ENCODE measurements at regions not wholly inside any gene's neighbourhood (a gene's known extent, or its start where the extent isn't known, plus 50 kb on each side); places are given as distances from the start of the nearest gene placed in this dataset.
A peak's percentile ranks its signal among the peaks of the same experiment; 100 is the strongest.

DNA sequence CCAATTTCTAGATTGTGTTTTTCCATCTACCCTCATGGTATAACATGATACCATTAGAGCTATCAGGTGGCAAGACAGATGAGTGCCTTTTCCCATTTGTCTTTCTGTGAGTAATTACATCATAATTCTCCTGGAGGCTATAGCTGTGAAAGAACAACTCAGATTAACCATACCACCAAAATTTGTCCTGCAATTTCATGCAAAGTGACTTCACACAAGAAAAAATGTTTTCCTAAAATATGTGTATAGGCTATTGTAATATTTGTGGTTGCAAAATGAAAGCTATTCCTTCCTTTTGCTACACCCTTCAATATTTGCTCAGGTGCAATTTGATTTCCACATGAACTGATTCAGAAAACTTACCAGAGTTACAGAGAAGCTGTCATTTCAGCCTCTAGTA lies 547.7 kb upstream of the ID4 start:
- intact Hi-C loops (cut with DNase I, micrococcal nuclease), result no loop called here
- ATAC-seq, result no peak
- no peak for DNase-seq
- Histone ChIP-seq H3K36me3 (ENCODE audit: low read depth) (no peaks in the 10 kb centered on the region), H3K9me3 (no peaks in the 10 kb centered on the region), H3K4me3 (no peak overlapping the region), H3K4me1 (ENCODE audit: low read depth) (peaks cover 5% of the 10 kb centered on the region)
- TF ChIP-seq, protein P1, sequence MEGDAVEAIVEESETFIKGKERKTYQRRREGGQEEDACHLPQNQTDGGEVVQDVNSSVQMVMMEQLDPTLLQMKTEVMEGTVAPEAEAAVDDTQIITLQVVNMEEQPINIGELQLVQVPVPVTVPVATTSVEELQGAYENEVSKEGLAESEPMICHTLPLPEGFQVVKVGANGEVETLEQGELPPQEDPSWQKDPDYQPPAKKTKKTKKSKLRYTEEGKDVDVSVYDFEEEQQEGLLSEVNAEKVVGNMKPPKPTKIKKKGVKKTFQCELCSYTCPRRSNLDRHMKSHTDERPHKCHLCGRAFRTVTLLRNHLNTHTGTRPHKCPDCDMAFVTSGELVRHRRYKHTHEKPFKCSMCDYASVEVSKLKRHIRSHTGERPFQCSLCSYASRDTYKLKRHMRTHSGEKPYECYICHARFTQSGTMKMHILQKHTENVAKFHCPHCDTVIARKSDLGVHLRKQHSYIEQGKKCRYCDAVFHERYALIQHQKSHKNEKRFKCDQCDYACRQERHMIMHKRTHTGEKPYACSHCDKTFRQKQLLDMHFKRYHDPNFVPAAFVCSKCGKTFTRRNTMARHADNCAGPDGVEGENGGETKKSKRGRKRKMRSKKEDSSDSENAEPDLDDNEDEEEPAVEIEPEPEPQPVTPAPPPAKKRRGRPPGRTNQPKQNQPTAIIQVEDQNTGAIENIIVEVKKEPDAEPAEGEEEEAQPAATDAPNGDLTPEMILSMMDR (IDR thresholded peaks at IDR 0.05), result no peak

DNA sequence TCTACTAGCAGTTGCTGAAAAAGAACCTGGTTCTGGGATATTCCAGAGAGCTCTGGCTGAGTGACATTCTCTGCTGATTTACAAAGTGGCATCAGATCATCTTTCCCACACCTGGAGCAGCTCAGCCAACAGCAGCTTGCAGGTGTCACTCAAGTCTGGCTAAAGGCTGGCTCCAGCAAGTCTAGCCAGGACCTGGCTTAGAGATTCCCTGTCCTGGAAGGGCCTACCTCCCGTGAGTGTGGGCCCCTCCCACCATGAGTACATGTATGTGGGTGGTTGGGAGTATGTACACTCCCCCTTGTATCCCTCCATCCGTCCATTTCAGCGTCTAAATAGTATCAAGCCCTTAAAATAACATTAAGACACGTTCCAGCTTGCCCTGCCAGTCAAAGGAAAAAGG lies 539.3 kb upstream of the ID4 start:
- TF ChIP-seq, protein P1 (IDR thresholded peaks at IDR 0.05), result no peak
- Histone ChIP-seq H3K9me3 (no peaks in the 10 kb centered on the region), H3K4me3 (no peak overlapping the region), H3K4me1 (ENCODE audit: low read depth) (no peaks in the 10 kb centered on the region), H3K36me3 (ENCODE audit: low read depth) (no peaks in the 10 kb centered on the region)
- no peak for DNase-seq
- ATAC-seq, result no peak
- intact Hi-C loops (cut with DNase I, micrococcal nuclease), result no loop called here

DNA sequence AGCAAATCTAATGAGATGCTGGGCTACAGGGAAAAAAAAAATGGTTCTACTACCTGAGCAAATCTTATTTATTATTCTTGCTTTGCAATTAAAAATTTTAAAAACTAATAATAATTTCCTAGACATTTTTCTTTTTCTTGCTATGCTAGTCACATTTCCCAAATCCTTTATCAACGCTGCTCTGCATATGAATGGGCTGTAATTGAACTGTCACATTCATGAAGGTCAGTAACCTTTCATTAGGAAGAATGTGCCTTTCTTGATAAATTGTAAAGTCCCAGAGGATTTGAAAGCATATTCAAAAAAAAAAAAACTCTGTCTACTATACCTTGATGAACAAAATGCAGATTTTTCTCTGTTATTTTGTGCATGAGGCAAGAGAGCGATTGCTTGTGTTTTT lies 538.7 kb upstream of the ID4 start:
- intact Hi-C loops (cut with DNase I, micrococcal nuclease), result no loop called here
- Histone ChIP-seq H3K36me3 (ENCODE audit: low read depth) (no peaks in the 10 kb centered on the region), H3K4me3 (no peak overlapping the region), H3K4me1 (ENCODE audit: low read depth) (no peaks in the 10 kb centered on the region), H3K9me3 (no peaks in the 10 kb centered on the region)
- DNase-seq, result no peak
- ATAC-seq, result no peak
- TF ChIP-seq, protein P1 (IDR thresholded peaks at IDR 0.05), result no peak

DNA sequence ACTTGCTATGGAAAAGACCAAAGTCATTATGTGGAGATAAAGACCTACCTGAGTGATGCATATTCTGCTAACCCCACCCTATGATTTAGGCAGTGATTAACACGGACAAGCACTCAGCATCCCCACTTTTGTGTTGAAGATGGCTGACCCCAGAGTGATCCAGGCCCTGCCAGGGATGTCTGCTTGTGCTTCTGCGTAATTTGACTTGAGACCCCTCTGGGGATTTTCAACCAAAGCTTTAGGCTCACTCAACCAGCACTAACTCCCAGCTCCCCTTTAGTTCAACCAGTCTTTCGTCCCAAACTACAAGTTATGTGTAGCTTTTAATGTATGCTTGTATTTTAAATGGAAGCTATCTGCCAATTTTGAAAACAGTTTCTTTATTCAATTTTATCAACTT lies 538.0 kb upstream of the ID4 start:
- Histone ChIP-seq H3K36me3 (ENCODE audit: low read depth) (no peaks in the 10 kb centered on the region), H3K4me1 (ENCODE audit: low read depth) (no peaks in the 10 kb centered on the region), H3K4me3 (no peak overlapping the region), H3K9me3 (no peaks in the 10 kb centered on the region)
- TF ChIP-seq, protein P1 (IDR thresholded peaks at IDR 0.05), result no peak
- no peak for ATAC-seq
- intact Hi-C loops (cut with DNase I, micrococcal nuclease), result no loop called here
- DNase-seq, result no peak

DNA sequence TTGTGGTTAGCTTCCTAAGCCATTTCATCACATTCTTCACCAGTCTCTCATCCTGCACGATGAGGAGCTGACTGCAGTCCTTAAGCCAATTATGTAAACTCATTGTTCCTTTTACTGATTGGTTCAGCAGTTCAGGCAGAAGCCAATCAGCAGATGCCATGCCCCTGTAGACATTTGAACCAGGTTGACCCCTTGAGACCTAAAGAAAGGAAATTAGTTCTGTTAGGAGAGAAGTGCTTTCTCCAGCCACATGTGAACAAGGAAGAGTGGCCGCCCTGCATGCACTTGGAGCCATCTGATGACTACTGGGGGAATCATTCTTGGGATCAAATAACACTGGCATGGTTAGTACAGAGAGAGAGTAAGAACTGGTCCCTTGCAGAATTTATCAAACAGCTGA lies 535.2 kb upstream of the ID4 start:
- intact Hi-C loops (cut with DNase I, micrococcal nuclease), result no loop called here
- DNase-seq, result no peak

DNA sequence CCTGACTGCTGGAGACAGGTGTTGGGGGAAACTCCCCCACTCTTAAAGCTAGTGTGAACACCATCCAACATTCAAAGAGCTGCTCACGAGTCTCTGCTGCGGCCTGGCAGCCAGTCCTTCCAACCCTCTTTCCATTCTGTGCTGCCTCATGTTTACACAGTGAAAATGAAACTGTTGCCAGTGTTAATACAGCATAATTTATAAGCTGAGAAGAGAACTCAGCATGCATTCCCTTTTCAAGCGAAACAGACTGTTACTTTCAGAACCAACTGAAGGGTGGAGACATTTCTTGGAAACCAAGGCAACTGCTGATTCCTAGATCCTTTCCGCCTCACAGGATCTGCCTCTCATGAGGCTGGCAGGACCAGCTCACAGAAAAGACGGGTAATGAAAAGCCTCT lies 533.8 kb upstream of the ID4 start:
- Histone ChIP-seq H3K4me1 (ENCODE audit: low read depth) (no peaks in the 10 kb centered on the region), H3K4me3 (no peak overlapping the region), H3K36me3 (ENCODE audit: low read depth) (no peaks in the 10 kb centered on the region), H3K9me3 (no peaks in the 10 kb centered on the region)
- intact Hi-C loops (cut with DNase I, micrococcal nuclease), result no loop called here
- TF ChIP-seq, protein P1 (IDR thresholded peaks at IDR 0.05), result no peak
- ATAC-seq (peak; percentile 35), DNase-seq (peak in 1 of 3 donors; percentile 9)

More for the DNA sequence above, 535.2 kb upstream of the ID4 start:
- ATAC-seq, result no peak
- TF ChIP-seq, protein P1 (IDR thresholded peaks at IDR 0.05), result no peak
- Histone ChIP-seq H3K4me3 (no peak overlapping the region), H3K9me3 (no peaks in the 10 kb centered on the region), H3K4me1 (ENCODE audit: low read depth) (no peaks in the 10 kb centered on the region), H3K36me3 (ENCODE audit: low read depth) (no peaks in the 10 kb centered on the region)
